HEK293 (cell line): ENCODE measurements at regions not wholly inside any gene's neighbourhood (a gene's known extent, or its start where the extent isn't known, plus 50 kb on each side); places are given as distances from the start of the nearest gene placed in this dataset.

Experiments used
- CTCF ChIA-PET: fragments of 350-600 bp; formaldehyde crosslinking; extraction: SDS; loops from one replicate; lab custom pipeline; 2021; ENCODE audit warnings: antibody characterized with exemption; lab: Yijun Ruan, JAX
- POLR2A ChIA-PET: fragments of 300-600 bp; formaldehyde crosslinking; extraction: SDS; loops from one replicate; lab custom pipeline; 2020; ENCODE audit warnings: antibody characterized with exemption, inconsistent platforms; lab: Yijun Ruan, JAX
- H3K27ac ChIP-seq: fragments of 200-500 bp; sonication (Bioruptor generic); 2 replicates; pipeline ENCODE4 v1.5.1; 2014; ENCODE audit warnings: low read depth, low read length, control low read depth, inconsistent platforms; ENCODE audit errors: extremely low read depth
- H3K36me3 ChIP-seq, 2 experiments: fragments of 200-500 bp in 1 of 2; sonication (Bioruptor generic) in 1 of 2; 1 replicate in 1 of 2; 2 replicates in 1 of 2; pipeline ENCODE4 v1.5.1; 2014 to 2017; ENCODE audit warnings: inconsistent platforms in 2 of 2, low read length in 2 of 2; ENCODE audit not compliant: control insufficient read depth in 2 of 2, insufficient read depth in 1 of 2
- H3K4me1 ChIP-seq: fragments of 200-500 bp; sonication (Bioruptor generic); 2 replicates; pipeline ENCODE4 v1.5.1; 2014; ENCODE audit warnings: mild to moderate bottlenecking, low read length, inconsistent platforms; ENCODE audit not compliant: control insufficient read depth, insufficient read depth
- H3K4me3 ChIP-seq: 2 replicates; pipeline ENCODE4 v1.5.1; 2011; ENCODE audit warnings: low read depth, mild to moderate bottlenecking, control low read depth, low read length, moderate library complexity
- H3K9me3 ChIP-seq: fragments of 200-500 bp; sonication (Bioruptor generic); 2 replicates; pipeline ENCODE4 v1.5.1; 2014; ENCODE audit warnings: low read depth, low read length, inconsistent platforms; ENCODE audit not compliant: control insufficient read depth, insufficient read depth
- KLF9 ChIP-seq: fragments of 450-650 bp; formaldehyde crosslinking; IDR thresholded peaks from 2 replicates; pipeline ENCODE4 v1.5.1; 2016; ENCODE audit warnings: missing biosample characterization, missing genetic modification characterization, low read depth
- MEIS1 ChIP-seq: sonication (generic); formaldehyde crosslinking; IDR thresholded peaks from 2 replicates; pipeline ENCODE4 v1.8.1; 2022; ENCODE audit warnings: missing genetic modification reagents, mild to moderate bottlenecking, borderline replicate concordance
- MYNN ChIP-seq: fragments of 450-650 bp; formaldehyde crosslinking; IDR thresholded peaks from 2 replicates; pipeline ENCODE4 v1.5.1; 2016; ENCODE audit warnings: missing biosample characterization, missing genetic modification characterization, borderline replicate concordance
- RBAK ChIP-seq: fragments of 450-650 bp; formaldehyde crosslinking; IDR thresholded peaks from 2 replicates; pipeline ENCODE4 v1.5.1; 2016; ENCODE audit warnings: missing biosample characterization, missing genetic modification characterization
- WT1 ChIP-seq: fragments of 450-650 bp; formaldehyde crosslinking; IDR thresholded peaks from 2 replicates; pipeline ENCODE4 v1.5.1; 2016; ENCODE audit warnings: missing biosample characterization, missing genetic modification characterization
- ZBTB48 ChIP-seq: fragments of 450-650 bp; formaldehyde crosslinking; IDR thresholded peaks from 2 replicates; pipeline ENCODE4 v1.5.1; 2016; ENCODE audit warnings: missing biosample characterization, missing genetic modification characterization
- ZFHX2 ChIP-seq: fragments of 450-650 bp; formaldehyde crosslinking; conservative IDR thresholded peaks from 2 replicates; pipeline ENCODE4 v1.5.1; 2016; ENCODE audit warnings: missing biosample characterization, missing genetic modification characterization
- ZNF10 ChIP-seq: fragments of 450-650 bp; formaldehyde crosslinking; IDR thresholded peaks from 2 replicates; pipeline ENCODE4 v1.5.1; 2017; ENCODE audit warnings: missing biosample characterization, missing genetic modification characterization
- ZNF157 ChIP-seq: fragments of 450-650 bp; formaldehyde crosslinking; IDR thresholded peaks from 2 replicates; pipeline ENCODE4 v1.5.1; 2016; ENCODE audit warnings: missing biosample characterization, missing genetic modification characterization
- ZNF37A ChIP-seq: fragments of 450-650 bp; IDR thresholded peaks from 2 replicates; pipeline ENCODE4 v1.5.1; 2018; ENCODE audit warnings: missing biosample characterization, missing genetic modification characterization
- ZNF404 ChIP-seq: fragments of 450-650 bp; formaldehyde crosslinking; IDR thresholded peaks from 2 replicates; pipeline ENCODE4 v1.5.1; 2017; ENCODE audit warnings: missing biosample characterization, missing genetic modification characterization
- ZNF416 ChIP-seq: fragments of 450-650 bp; formaldehyde crosslinking; IDR thresholded peaks from 2 replicates; pipeline ENCODE4 v1.5.1; 2016; ENCODE audit warnings: missing biosample characterization, missing genetic modification characterization
- ZNF48 ChIP-seq: fragments of 450-650 bp; formaldehyde crosslinking; IDR thresholded peaks from 2 replicates; pipeline ENCODE4 v1.5.1; 2016; ENCODE audit warnings: missing biosample characterization, missing genetic modification characterization
- ZNF510 ChIP-seq: fragments of 450-650 bp; formaldehyde crosslinking; IDR thresholded peaks from 2 replicates; pipeline ENCODE4 v1.5.1; 2018; ENCODE audit warnings: mild to moderate bottlenecking, missing genetic modification characterization, missing biosample characterization; ENCODE audit not compliant: insufficient replicate concordance
- ZNF514 ChIP-seq: fragments of 450-650 bp; formaldehyde crosslinking; IDR thresholded peaks from 2 replicates; pipeline ENCODE4 v1.5.1; 2016; ENCODE audit warnings: missing biosample characterization, missing genetic modification characterization
- ZNF530 ChIP-seq: fragments of 450-650 bp; formaldehyde crosslinking; IDR thresholded peaks from 2 replicates; pipeline ENCODE4 v1.5.1; 2016; ENCODE audit warnings: low read depth, missing biosample characterization, missing genetic modification characterization
- ZNF560 ChIP-seq: fragments of 450-650 bp; formaldehyde crosslinking; IDR thresholded peaks from 2 replicates; pipeline ENCODE4 v1.5.1; 2017; ENCODE audit warnings: missing biosample characterization, missing genetic modification characterization, borderline replicate concordance
- ZNF571 ChIP-seq: fragments of 450-650 bp; formaldehyde crosslinking; IDR thresholded peaks from 2 replicates; pipeline ENCODE4 v1.5.0; 2017; ENCODE audit warnings: missing biosample characterization, missing genetic modification characterization
- ZNF610 ChIP-seq: fragments of 450-650 bp; formaldehyde crosslinking; IDR thresholded peaks from 2 replicates; pipeline ENCODE4 v1.5.1; 2016; ENCODE audit warnings: missing biosample characterization, missing genetic modification characterization, borderline replicate concordance
- TF ChIP-seq, protein P1 (sequence below): fragments of 450-650 bp; formaldehyde crosslinking; IDR thresholded peaks from 2 replicates; pipeline ENCODE4 v1.5.1; 2016; ENCODE audit warnings: missing biosample characterization, missing genetic modification characterization
- TF ChIP-seq, protein P2 (sequence below): fragments of 450-650 bp; formaldehyde crosslinking; conservative IDR thresholded peaks from 2 replicates; pipeline ENCODE4 v1.5.1; 2016; ENCODE audit warnings: low read depth, missing biosample characterization, missing genetic modification characterization
- TF ChIP-seq, protein P3 (sequence below): fragments of 450-650 bp; formaldehyde crosslinking; IDR thresholded peaks from 2 replicates; pipeline ENCODE4 v1.5.1; 2017; ENCODE audit warnings: missing biosample characterization, missing genetic modification characterization
- TF ChIP-seq, protein P4 (sequence below): fragments of 450-650 bp; formaldehyde crosslinking; IDR thresholded peaks from 2 replicates; pipeline ENCODE4 v1.5.0; 2017; ENCODE audit warnings: missing biosample characterization, missing genetic modification characterization, borderline replicate concordance

DNA sequence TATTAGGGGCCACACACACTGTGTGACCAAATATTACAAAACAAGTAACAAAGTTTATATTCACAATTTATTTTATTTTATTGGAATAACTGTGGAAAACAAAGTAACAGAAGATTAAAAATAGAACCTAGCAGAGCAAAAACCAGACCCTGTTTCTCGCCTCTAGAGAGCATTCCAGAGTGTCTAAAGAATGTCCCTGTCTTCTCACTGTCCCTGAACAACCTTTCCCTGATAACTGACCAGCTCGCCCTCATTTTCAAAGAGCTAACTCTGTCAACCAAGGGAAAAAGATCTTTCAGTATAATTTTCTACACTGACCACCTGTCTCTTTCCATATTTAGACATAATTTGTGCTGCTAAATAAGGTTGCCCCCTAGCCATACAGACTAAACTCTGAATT, 646.9 kb downstream of the USP25 start:
- no peaks in the 10 kb centered on the region for H3K9me3 ChIP-seq
- ChIA-PET CTCF (no interaction called here), POLR2A (no interaction called here)
- H3K4me3 ChIP-seq: no peak overlapping the region
- H3K36me3 ChIP-seq: no peaks in the 10 kb centered on the region
- peaks cover 8% of the 10 kb centered on the region; the same call in 1 of the 2 replicates for H3K4me1 ChIP-seq
- H3K27ac ChIP-seq: no peak overlapping the region
- TF ChIP-seq ZNF560 (tag by site-specific recombination) (no peak), ZNF571 (tag by site-specific recombination) (no peak), ZNF157 (tag by site-specific recombination) (no peak), ZNF37A (tag by site-specific recombination) (no peak)
- TF ChIP-seq, protein P1, sequence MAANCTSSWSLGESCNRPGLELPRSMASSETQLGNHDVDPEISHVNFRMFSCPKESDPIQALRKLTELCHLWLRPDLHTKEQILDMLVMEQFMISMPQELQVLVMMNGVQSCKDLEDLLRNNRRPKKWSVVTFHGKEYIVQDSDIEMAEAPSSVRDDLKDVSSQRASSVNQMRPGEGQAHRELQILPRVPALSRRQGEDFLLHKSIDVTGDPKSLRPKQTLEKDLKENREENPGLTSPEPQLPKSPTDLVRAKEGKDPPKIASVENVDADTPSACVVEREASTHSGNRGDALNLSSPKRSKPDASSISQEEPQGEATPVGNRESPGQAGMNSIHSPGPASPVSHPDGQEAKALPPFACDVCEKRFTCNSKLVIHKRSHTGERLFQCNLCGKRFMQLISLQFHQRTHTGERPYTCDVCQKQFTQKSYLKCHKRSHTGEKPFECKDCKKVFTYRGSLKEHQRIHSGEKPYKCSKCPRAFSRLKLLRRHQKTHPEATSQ: no peak

DNA sequence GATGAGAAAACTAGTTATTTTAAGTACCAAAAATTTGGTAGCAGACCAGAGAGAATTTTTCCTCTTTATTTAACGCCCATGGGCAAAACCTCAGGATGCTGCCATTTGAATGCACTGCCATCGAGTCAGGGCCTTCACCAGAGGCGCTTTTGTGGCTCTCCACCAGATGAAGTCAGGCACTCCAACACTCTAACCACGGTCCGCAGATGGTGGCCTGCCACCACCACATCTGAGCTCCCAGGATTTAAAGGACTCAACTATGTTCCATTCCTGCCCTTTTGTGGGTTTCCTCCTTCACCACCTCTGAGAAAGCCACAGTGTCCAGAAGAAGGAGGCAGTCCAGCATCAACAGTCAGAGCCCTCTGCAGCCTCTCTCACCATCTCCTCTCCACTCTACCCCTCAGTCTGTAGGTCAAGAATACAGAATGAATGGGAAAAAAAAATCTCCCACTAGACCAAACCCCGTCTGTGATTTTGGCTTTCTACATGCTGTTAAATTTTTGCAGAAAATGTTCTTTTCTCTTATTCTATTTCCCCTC, 647.4 kb downstream of the USP25 start:
- POLR2A ChIA-PET: no interaction called here
- no peaks in the 10 kb centered on the region for H3K9me3 ChIP-seq
- no peak overlapping the region for H3K4me3 ChIP-seq
- no peak overlapping the region for H3K27ac ChIP-seq
- CTCF ChIA-PET: no interaction called here
- H3K36me3 ChIP-seq: no peaks in the 10 kb centered on the region
- TF ChIP-seq ZNF514 (tag by site-specific recombination) (no peak), WT1 (no peak), MEIS1 (CRISPR knock-in tag) (no peak), ZBTB48 (tag by site-specific recombination) (no peak), ZNF530 (tag by site-specific recombination) (no peak), RBAK (tag by site-specific recombination) (no peak), ZNF48 (tag by site-specific recombination) (no peak), ZNF510 (tag by site-specific recombination) (no peak), ZNF10 (tag by site-specific recombination) (no peak), ZFHX2 (tag by site-specific recombination) (no peak), ZNF404 (tag by site-specific recombination) (no peak), KLF9 (tag by site-specific recombination) (no peak), ZNF416 (tag by site-specific recombination) (no peak), MYNN (no peak), ZNF610 (tag by site-specific recombination) (no peak)
- TF ChIP-seq, protein P2, sequence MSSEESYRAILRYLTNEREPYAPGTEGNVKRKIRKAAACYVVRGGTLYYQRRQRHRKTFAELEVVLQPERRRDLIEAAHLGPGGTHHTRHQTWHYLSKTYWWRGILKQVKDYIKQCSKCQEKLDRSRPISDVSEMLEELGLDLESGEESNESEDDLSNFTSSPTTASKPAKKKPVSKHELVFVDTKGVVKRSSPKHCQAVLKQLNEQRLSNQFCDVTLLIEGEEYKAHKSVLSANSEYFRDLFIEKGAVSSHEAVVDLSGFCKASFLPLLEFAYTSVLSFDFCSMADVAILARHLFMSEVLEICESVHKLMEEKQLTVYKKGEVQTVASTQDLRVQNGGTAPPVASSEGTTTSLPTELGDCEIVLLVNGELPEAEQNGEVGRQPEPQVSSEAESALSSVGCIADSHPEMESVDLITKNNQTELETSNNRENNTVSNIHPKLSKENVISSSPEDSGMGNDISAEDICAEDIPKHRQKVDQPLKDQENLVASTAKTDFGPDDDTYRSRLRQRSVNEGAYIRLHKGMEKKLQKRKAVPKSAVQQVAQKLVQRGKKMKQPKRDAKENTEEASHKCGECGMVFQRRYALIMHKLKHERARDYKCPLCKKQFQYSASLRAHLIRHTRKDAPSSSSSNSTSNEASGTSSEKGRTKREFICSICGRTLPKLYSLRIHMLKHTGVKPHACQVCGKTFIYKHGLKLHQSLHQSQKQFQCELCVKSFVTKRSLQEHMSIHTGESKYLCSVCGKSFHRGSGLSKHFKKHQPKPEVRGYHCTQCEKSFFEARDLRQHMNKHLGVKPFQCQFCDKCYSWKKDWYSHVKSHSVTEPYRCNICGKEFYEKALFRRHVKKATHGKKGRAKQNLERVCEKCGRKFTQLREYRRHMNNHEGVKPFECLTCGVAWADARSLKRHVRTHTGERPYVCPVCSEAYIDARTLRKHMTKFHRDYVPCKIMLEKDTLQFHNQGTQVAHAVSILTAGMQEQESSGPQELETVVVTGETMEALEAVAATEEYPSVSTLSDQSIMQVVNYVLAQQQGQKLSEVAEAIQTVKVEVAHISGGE (tag by site-specific recombination): no peak
- TF ChIP-seq, protein P3, sequence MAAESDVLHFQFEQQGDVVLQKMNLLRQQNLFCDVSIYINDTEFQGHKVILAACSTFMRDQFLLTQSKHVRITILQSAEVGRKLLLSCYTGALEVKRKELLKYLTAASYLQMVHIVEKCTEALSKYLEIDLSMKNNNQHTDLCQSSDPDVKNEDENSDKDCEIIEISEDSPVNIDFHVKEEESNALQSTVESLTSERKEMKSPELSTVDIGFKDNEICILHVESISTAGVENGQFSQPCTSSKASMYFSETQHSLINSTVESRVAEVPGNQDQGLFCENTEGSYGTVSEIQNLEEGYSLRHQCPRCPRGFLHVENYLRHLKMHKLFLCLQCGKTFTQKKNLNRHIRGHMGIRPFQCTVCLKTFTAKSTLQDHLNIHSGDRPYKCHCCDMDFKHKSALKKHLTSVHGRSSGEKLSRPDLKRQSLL (tag by site-specific recombination): no peak
- TF ChIP-seq, protein P4, sequence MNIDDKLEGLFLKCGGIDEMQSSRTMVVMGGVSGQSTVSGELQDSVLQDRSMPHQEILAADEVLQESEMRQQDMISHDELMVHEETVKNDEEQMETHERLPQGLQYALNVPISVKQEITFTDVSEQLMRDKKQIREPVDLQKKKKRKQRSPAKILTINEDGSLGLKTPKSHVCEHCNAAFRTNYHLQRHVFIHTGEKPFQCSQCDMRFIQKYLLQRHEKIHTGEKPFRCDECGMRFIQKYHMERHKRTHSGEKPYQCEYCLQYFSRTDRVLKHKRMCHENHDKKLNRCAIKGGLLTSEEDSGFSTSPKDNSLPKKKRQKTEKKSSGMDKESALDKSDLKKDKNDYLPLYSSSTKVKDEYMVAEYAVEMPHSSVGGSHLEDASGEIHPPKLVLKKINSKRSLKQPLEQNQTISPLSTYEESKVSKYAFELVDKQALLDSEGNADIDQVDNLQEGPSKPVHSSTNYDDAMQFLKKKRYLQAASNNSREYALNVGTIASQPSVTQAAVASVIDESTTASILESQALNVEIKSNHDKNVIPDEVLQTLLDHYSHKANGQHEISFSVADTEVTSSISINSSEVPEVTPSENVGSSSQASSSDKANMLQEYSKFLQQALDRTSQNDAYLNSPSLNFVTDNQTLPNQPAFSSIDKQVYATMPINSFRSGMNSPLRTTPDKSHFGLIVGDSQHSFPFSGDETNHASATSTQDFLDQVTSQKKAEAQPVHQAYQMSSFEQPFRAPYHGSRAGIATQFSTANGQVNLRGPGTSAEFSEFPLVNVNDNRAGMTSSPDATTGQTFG (tag by site-specific recombination): no peak
- H3K4me1 ChIP-seq: peaks cover 8% of the 10 kb centered on the region; the same call in 1 of the 2 replicates
